Middle frontal gyrus (tissue), 1 donor: ENCODE measurements at regions not wholly inside any gene's neighbourhood (a gene's known extent, or its start where the extent isn't known, plus 50 kb on each side); places are given as distances from the start of the nearest gene placed in this dataset.
"Not testable (repeated sequence)": the region's sequence is repeated elsewhere in the genome, so short reads cannot be mapped to it uniquely, and the experiment has no call there.

Source experiments
- DNase-seq: peaks from one replicate; pipeline ENCODE4 v3.0.0-alpha.2; 2015; ENCODE audit warnings: low spot score; ENCODE audit errors: extremely low spot score

GRCh38 chr15:94987085-94987484 lies 755.7 kb downstream of the MCTP2 start:
- no peak for DNase-seq

GRCh38 chr15:94991718-94992117 lies 760.4 kb downstream of the MCTP2 start:
- DNase-seq: no peak

- no peak for DNase-seq
Measured at GRCh38 chr15:95009635-95010034, 778.3 kb downstream of the MCTP2 start.

- DNase-seq: no peak
Measured at GRCh38 chr15:95013381-95013780, 782.0 kb downstream of the MCTP2 start.

GRCh38 chr15:95016511-95017229 lies 785.3 kb downstream of the MCTP2 start:
- no peak for DNase-seq

GRCh38 chr15:95017666-95018328 lies 786.4 kb downstream of the MCTP2 start:
- DNase-seq: no peak

- DNase-seq: no peak
Measured at GRCh38 chr15:95018888-95019545, 787.7 kb downstream of the MCTP2 start.

- DNase-seq: no peak
Measured at GRCh38 chr15:95019907-95020306, 788.5 kb downstream of the MCTP2 start.

GRCh38 chr15:95021816-95022215 lies 790.5 kb downstream of the MCTP2 start:
- DNase-seq: no peak

GRCh38 chr15:95024351-95024750 lies 793.0 kb downstream of the MCTP2 start:
- no peak for DNase-seq

GRCh38 chr15:95025924-95026728 lies 794.8 kb downstream of the MCTP2 start:
- DNase-seq: no peak

- DNase-seq: no peak
Measured at GRCh38 chr15:95027981-95028380, 796.6 kb downstream of the MCTP2 start.

- DNase-seq: no peak
Measured at GRCh38 chr15:95032156-95032555, 800.8 kb downstream of the MCTP2 start.

GRCh38 chr15:95035106-95035505 lies 803.7 kb downstream of the MCTP2 start:
- no peak for DNase-seq

GRCh38 chr15:95041297-95041696 lies 809.9 kb downstream of the MCTP2 start:
- no peak for DNase-seq

GRCh38 chr15:95043236-95043932 lies 812.0 kb downstream of the MCTP2 start:
- not testable (repeated sequence) for DNase-seq

- DNase-seq: no peak
Measured at GRCh38 chr15:95043933-95044313, 812.6 kb downstream of the MCTP2 start.

- no peak for DNase-seq
Measured at GRCh38 chr15:95044745-95045417, 813.5 kb downstream of the MCTP2 start.

GRCh38 chr15:95051861-95052260 lies 820.5 kb downstream of the MCTP2 start:
- no peak for DNase-seq

- DNase-seq: no peak
Measured at GRCh38 chr15:95059346-95059905, 828.1 kb downstream of the MCTP2 start.
